OCI-LY3 (cell line): ENCODE measurements at regions not wholly inside any gene's neighbourhood (a gene's known extent, or its start where the extent isn't known, plus 50 kb on each side); places are given as distances from the start of the nearest gene placed in this dataset.

Source experiments
- EZH2phosphoT487 ChIP-seq: fragments of 200-600 bp; shearing (Covaris generic); IDR thresholded peaks from 2 replicates; pipeline ENCODE4 v1.6.1; 2018; ENCODE audit warnings: antibody characterized with exemption, mixed run types, low read depth
- TF ChIP-seq, protein P1 (sequence below): fragments of 200-600, 300-600 bp; sonication (generic); IDR thresholded peaks from 2 replicates; pipeline ENCODE4 v1.5.1; 2014; ENCODE audit warnings: antibody characterized with exemption, low read length, low read depth

- TF ChIP-seq, protein P1, sequence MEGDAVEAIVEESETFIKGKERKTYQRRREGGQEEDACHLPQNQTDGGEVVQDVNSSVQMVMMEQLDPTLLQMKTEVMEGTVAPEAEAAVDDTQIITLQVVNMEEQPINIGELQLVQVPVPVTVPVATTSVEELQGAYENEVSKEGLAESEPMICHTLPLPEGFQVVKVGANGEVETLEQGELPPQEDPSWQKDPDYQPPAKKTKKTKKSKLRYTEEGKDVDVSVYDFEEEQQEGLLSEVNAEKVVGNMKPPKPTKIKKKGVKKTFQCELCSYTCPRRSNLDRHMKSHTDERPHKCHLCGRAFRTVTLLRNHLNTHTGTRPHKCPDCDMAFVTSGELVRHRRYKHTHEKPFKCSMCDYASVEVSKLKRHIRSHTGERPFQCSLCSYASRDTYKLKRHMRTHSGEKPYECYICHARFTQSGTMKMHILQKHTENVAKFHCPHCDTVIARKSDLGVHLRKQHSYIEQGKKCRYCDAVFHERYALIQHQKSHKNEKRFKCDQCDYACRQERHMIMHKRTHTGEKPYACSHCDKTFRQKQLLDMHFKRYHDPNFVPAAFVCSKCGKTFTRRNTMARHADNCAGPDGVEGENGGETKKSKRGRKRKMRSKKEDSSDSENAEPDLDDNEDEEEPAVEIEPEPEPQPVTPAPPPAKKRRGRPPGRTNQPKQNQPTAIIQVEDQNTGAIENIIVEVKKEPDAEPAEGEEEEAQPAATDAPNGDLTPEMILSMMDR = no peak
- no peak for TF ChIP-seq EZH2phosphoT487
Measured at GRCh38 chr10:78656417-78657162, 412.2 kb upstream of the ZMIZ1 start.
